Type B pancreatic cell (in vitro differentiated cells): ENCODE measurements at regions not wholly inside any gene's neighbourhood (a gene's known extent, or its start where the extent isn't known, plus 50 kb on each side); places are given as distances from the start of the nearest gene placed in this dataset.

Experiments used
- DNase-seq: peaks from one replicate; pipeline ENCODE4 v3.0.0; 2021; ENCODE audit warnings: mixed read lengths; ENCODE audit not compliant: unreplicated experiment; ENCODE audit errors: extremely low spot score
- H3K27ac Mint-ChIP-seq: 2 replicates; pipeline ENCODE4 v1.8.0; 2021; ENCODE audit warnings: mild to moderate bottlenecking, mixed read lengths
- H3K27me3 Mint-ChIP-seq: 2 replicates; pipeline ENCODE4 v1.8.0; 2021; ENCODE audit warnings: mixed read lengths
- H3K36me3 Mint-ChIP-seq: 2 replicates; pipeline ENCODE4 v1.8.0; 2021; ENCODE audit warnings: mixed read lengths
- H3K4me1 Mint-ChIP-seq: one replicate; pipeline ENCODE4 v1.8.0; 2021; ENCODE audit warnings: mixed read lengths; ENCODE audit not compliant: unreplicated experiment
- H3K4me3 Mint-ChIP-seq: 2 replicates; pipeline ENCODE4 v1.8.0; 2021; ENCODE audit warnings: mild to moderate bottlenecking, mixed read lengths
- H3K9me3 Mint-ChIP-seq: 2 replicates; pipeline ENCODE4 v1.8.0; 2021; ENCODE audit warnings: mixed read lengths
- CTCF ChIP-seq: fragments of 200-600 bp; sonication (generic); conservative IDR thresholded peaks from 2 replicates; pipeline ENCODE4 v1.5.0; 2021; ENCODE audit warnings: antibody characterized with exemption, mild to moderate bottlenecking

GRCh38 chr6:53983301-53983700, 127.9 kb upstream of the MLIP start:
- Mint-ChIP-seq H3K4me3 (no peak overlapping the region), H3K4me1 (peaks cover 12% of the 10 kb centered on the region), H3K36me3 (no peaks in the 10 kb centered on the region), H3K9me3 (peaks cover 5% of the 10 kb centered on the region), H3K27ac (no peak overlapping the region), H3K27me3 (peaks cover 8% of the 10 kb centered on the region)
- DNase-seq: no peak
- TF ChIP-seq CTCF: no peak

DNA sequence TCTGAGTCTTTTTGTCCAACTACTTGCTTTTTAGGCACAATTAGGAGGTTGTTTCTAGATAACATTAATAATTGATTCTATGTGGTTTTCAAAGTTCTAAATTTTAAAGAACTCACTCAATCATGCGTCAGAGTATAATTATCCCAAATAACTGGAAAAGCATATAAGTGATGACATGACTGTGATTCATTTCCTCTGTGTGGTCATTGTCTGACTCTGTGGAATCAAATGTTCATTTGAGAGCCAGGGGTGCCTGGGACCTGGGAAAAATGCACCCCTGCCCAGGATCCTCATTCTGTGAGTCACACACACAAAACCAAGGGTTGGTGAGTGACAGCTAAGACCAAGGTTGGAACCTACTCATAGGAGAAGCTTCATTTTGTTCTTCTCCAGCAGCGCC, 127.1 kb upstream of the MLIP start:
- peaks cover 8% of the 10 kb centered on the region for H3K27me3 Mint-ChIP-seq
- H3K9me3 Mint-ChIP-seq: peaks cover 5% of the 10 kb centered on the region
- peaks cover 12% of the 10 kb centered on the region for H3K4me1 Mint-ChIP-seq
- TF ChIP-seq CTCF: no peak
- H3K27ac Mint-ChIP-seq: no peak overlapping the region
- DNase-seq: no peak
- H3K4me3 Mint-ChIP-seq: no peak overlapping the region
- H3K36me3 Mint-ChIP-seq: no peaks in the 10 kb centered on the region

- no peak for DNase-seq
- no peaks in the 10 kb centered on the region for H3K36me3 Mint-ChIP-seq
- peaks cover 8% of the 10 kb centered on the region for H3K27me3 Mint-ChIP-seq
- no peak overlapping the region for H3K27ac Mint-ChIP-seq
- H3K9me3 Mint-ChIP-seq: peaks cover 5% of the 10 kb centered on the region
- no peak for TF ChIP-seq CTCF
- no peak overlapping the region for H3K4me3 Mint-ChIP-seq
- peaks cover 12% of the 10 kb centered on the region for H3K4me1 Mint-ChIP-seq
Measured at GRCh38 chr6:53984581-53984980, 126.7 kb upstream of the MLIP start.

GRCh38 chr6:53985366-53985765, 125.9 kb upstream of the MLIP start:
- Mint-ChIP-seq H3K27me3 (peaks cover 8% of the 10 kb centered on the region), H3K27ac (no peak overlapping the region), H3K4me3 (no peak overlapping the region), H3K9me3 (peaks cover 5% of the 10 kb centered on the region), H3K4me1 (peaks cover 12% of the 10 kb centered on the region), H3K36me3 (no peaks in the 10 kb centered on the region)
- no peak for TF ChIP-seq CTCF
- DNase-seq: no peak

DNA sequence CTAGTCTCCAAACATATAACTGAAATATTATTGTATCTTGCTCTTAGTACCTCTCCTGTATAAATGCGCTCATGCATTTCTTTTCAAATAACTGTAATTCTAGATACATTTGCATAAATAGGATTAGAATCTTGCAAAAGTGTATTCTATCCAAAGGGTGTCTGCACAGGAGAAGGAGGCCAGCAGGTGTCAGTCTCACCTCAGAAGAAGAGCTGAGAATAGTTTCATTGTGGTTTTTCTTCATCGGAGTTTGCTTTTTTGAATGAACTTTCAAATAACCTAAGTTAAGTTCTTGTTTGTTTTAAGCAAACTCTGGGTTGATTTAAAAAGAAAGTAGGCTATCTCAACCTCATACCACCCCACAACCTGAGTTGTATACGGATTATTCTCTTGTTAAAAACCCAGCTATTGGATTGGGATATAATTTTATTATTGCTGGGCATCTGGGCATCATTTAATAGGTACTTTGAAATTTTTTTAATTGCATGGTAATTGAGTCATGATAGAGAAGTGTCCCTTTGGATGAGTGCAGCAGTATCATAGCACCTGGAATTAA, 125.0 kb upstream of the MLIP start:
- TF ChIP-seq CTCF: peak; percentile 86
- Mint-ChIP-seq H3K27ac (no peak overlapping the region), H3K27me3 (peaks cover 8% of the 10 kb centered on the region), H3K36me3 (no peaks in the 10 kb centered on the region), H3K4me1 (peaks cover 12% of the 10 kb centered on the region), H3K9me3 (peaks cover 5% of the 10 kb centered on the region), H3K4me3 (no peak overlapping the region)
- no peak for DNase-seq
